ENCODE measurements at regions not wholly inside any gene's neighbourhood (a gene's known extent, or its start where the extent isn't known, plus 50 kb on each side); places are given as distances from the start of the nearest gene placed in this dataset.
"Not testable (repeated sequence)": the region's sequence is repeated elsewhere in the genome, so short reads cannot be mapped to it uniquely, and the experiment has no call there.

DNA sequence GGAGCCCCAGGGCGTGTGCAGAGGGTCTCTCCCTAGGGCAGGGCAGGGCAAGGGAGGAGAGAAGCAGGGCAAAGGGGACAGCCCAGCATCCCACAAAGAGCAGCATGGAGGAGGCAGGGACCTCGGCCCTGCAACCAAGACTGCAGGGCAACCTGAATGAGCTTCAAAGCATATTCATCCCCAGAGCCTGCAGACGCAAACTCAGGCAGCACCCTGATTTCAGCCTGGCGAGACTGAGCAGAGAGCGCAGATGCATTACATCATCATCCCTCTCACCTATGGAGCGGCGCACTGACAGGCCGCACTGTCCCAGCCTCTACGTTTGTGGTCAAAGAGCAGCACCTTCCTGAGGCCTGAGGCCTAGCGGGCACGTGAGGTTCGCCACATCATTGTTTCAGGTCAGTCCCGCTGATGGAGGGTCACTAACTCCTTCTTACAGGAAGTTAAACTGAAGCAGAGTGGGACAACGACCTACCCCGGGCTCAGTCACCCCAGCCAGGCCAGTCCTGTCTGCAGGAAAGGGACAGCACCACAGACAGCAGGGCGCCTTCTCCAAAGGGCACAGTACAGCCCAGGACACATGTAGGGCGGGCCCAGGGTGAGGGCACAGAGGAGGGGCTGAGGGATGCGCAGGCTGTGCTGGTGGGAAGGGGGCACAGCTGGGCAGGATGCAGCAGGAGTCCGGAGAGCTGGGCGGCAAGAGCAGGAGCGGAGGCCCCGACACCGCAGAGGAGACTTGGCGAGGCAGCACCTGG, 67.2 kb upstream of the RAB6C start:
- no peaks in the 10 kb centered on the region for H3K27me3 ChIP-seq (ENCODE audit: insufficient read depth, low read length)
- H3K36me3 ChIP-seq (ENCODE audit: insufficient read depth, low read length): no peaks in the 10 kb centered on the region
- no peak overlapping the region for H3K27ac ChIP-seq (ENCODE audit: low read depth, low read length)
- H3K79me2 ChIP-seq (ENCODE audit: control insufficient read depth, insufficient read depth, low read length, unreplicated experiment): no peaks in the 10 kb centered on the region
- no peak overlapping the region for H3K4me3 ChIP-seq (ENCODE audit: low read depth, low read length)
- H2AFZ ChIP-seq (ENCODE audit: low read length, unreplicated experiment): no peak overlapping the region
- no peaks in the 10 kb centered on the region for H3K4me1 ChIP-seq (ENCODE audit: control insufficient read depth, insufficient read depth, low read length, unreplicated experiment)

GRCh38 chr2:129912871-129913694, 66.4 kb upstream of the RAB6C start:
- Histone ChIP-seq H3K4me3 (ENCODE audit: low read depth, low read length) (no peak overlapping the region), H2AFZ (ENCODE audit: low read length, unreplicated experiment) (no peak overlapping the region), H3K27ac (ENCODE audit: low read depth, low read length) (no peak overlapping the region), H3K36me3 (ENCODE audit: insufficient read depth, low read length) (no peaks in the 10 kb centered on the region), H3K79me2 (ENCODE audit: control insufficient read depth, insufficient read depth, low read length, unreplicated experiment) (no peaks in the 10 kb centered on the region), H3K4me1 (ENCODE audit: control insufficient read depth, insufficient read depth, low read length, unreplicated experiment) (no peaks in the 10 kb centered on the region), H3K27me3 (ENCODE audit: insufficient read depth, low read length) (no peaks in the 10 kb centered on the region)

GRCh38 chr2:129913695-129914495, 65.6 kb upstream of the RAB6C start:
- Histone ChIP-seq H2AFZ (ENCODE audit: low read length, unreplicated experiment) (no peak overlapping the region), H3K79me2 (ENCODE audit: control insufficient read depth, insufficient read depth, low read length, unreplicated experiment) (no peaks in the 10 kb centered on the region), H3K4me1 (ENCODE audit: control insufficient read depth, insufficient read depth, low read length, unreplicated experiment) (no peaks in the 10 kb centered on the region), H3K36me3 (ENCODE audit: insufficient read depth, low read length) (no peaks in the 10 kb centered on the region), H3K27me3 (ENCODE audit: insufficient read depth, low read length) (no peaks in the 10 kb centered on the region), H3K27ac (ENCODE audit: low read depth, low read length) (no peak overlapping the region), H3K4me3 (ENCODE audit: low read depth, low read length) (no peak overlapping the region)

DNA sequence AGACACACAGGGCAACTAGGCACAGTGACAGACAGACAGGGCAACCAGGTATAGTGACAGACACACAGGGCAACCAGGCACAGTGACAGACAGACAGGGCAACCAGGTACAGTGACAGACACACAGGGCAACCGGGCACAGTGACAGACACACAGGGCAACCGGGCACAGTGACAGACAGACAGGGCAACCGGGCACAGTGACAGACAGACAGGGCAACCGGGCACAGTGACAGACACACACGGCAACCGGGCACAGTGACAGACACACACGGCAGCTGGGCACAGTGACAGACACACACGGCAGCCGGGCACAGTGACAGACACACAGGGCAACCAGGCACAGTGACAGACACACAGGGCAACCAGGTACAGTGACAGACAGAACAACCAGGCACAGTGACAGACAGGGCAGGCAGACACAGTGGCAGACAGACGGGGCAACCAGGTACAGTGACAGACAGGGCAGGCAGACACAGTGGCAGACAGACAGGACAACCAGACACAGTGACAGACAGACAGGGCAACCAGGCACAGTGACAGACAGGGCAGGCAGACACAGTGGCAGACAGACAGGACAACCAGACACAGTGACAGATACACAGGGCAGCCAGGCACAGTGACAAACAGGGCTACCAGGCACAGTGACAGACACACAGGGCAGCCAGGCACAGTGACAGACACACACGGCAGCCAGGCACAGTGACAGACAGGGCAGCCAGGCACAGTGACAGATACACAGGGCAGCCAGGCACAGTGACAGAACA, 64.7 kb upstream of the RAB6C start:
- no peak overlapping the region for H3K4me3 ChIP-seq (ENCODE audit: low read depth, low read length)
- H3K79me2 ChIP-seq (ENCODE audit: control insufficient read depth, insufficient read depth, low read length, unreplicated experiment): no peaks in the 10 kb centered on the region
- no peak overlapping the region for H3K27ac ChIP-seq (ENCODE audit: low read depth, low read length)
- no peaks in the 10 kb centered on the region for H3K27me3 ChIP-seq (ENCODE audit: insufficient read depth, low read length)
- H3K36me3 ChIP-seq (ENCODE audit: insufficient read depth, low read length): no peaks in the 10 kb centered on the region
- H3K4me1 ChIP-seq (ENCODE audit: control insufficient read depth, insufficient read depth, low read length, unreplicated experiment): no peaks in the 10 kb centered on the region
- H2AFZ ChIP-seq (ENCODE audit: low read length, unreplicated experiment): no peak overlapping the region

DNA sequence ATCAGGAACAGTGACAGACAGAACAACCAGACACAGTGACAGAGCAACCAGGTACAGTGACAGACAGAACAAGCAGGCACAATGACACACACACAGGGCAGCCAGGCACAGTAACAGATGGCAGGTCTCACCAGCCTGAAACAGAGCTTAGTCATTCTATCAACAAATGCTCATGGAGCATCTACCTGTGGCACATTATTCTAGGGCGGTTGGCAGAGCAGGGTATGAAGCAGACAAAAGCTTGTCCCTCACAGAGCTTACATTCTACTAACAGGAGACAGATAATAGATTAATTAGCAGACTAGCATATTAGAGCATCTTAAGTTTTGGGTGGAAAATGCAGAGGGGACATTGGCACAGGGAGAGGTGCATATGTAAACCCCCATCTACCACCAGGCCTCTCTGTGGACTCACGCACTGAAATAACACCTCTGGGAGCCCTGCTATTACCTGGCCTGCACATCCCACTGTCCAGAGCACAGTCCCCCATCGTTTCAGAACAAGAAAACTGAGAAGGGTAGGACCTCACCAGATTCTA, 64.1 kb upstream of the RAB6C start:
- no peaks in the 10 kb centered on the region for H3K27me3 ChIP-seq (ENCODE audit: insufficient read depth, low read length)
- no peak overlapping the region for H2AFZ ChIP-seq (ENCODE audit: low read length, unreplicated experiment)
- no peaks in the 10 kb centered on the region for H3K79me2 ChIP-seq (ENCODE audit: control insufficient read depth, insufficient read depth, low read length, unreplicated experiment)
- H3K4me3 ChIP-seq (ENCODE audit: low read depth, low read length): no peak overlapping the region
- H3K36me3 ChIP-seq (ENCODE audit: insufficient read depth, low read length): no peaks in the 10 kb centered on the region
- H3K4me1 ChIP-seq (ENCODE audit: control insufficient read depth, insufficient read depth, low read length, unreplicated experiment): no peaks in the 10 kb centered on the region
- no peak overlapping the region for H3K27ac ChIP-seq (ENCODE audit: low read depth, low read length)

DNA sequence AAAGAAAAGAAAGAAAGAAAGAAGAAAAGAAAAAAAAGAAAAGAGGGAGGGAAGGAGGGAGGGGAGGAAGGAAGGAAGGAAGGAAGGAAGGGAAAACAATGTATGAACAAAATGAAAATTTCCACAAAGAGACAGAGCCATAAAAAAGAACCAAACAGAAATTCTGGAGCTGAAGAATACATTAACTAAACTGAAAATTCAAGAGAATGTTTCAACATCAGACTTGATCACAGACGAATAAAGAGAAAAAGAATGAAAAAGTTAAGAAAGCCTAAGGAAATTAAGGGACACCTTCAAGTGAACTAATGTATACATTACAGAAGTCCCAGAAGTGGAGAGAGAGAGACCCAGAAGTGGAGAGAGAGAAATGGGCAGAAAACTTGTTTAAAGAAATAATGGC, 60.9 kb upstream of the RAB6C start:
- Histone ChIP-seq H3K4me3 (ENCODE audit: low read depth, low read length) (no peak overlapping the region), H3K79me2 (ENCODE audit: control insufficient read depth, insufficient read depth, low read length, unreplicated experiment) (no peaks in the 10 kb centered on the region), H3K4me1 (ENCODE audit: control insufficient read depth, insufficient read depth, low read length, unreplicated experiment) (no peaks in the 10 kb centered on the region), H3K27ac (ENCODE audit: low read depth, low read length) (no peak overlapping the region), H2AFZ (ENCODE audit: low read length, unreplicated experiment) (no peak overlapping the region), H3K27me3 (ENCODE audit: insufficient read depth, low read length) (peaks cover 10% of the 10 kb centered on the region), H3K36me3 (ENCODE audit: insufficient read depth, low read length) (no peaks in the 10 kb centered on the region)

DNA sequence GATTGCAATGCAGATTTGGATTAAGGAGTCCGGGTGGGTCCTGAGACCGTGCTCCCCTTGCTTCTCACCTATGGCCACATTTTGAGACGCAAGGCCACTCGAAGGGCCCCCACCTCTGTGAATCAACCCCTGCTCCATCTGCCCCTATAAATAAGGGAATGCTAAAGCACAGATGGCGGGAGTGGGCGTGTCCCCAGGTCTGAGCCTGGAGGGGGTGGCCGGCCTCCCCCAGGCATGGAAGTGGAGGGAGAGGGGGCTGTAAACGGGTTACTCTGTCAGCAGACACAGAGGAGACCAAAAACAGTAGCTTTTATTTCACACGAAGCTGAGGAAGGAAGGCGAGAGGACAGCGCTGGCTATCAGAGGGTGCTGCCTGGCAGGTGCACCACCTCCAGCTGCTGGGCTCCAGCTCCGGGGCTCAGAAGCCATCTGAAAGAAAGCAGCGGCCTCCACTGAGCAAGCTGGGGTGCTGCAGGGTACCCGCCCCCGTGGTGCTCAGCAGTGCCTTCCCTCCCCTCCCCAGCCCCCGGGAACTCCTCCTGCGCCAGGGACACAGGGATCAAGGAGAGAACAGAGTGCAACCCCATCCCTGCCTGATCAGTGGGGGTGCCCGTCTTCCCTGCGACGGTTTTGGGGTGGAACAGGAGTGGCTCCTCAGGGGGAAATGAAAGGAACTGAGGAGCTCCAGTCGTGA, 56.7 kb upstream of the RAB6C start:
- Histone ChIP-seq H3K4me1 (ENCODE audit: control insufficient read depth, insufficient read depth, low read length, unreplicated experiment) (no peaks in the 10 kb centered on the region), H3K4me3 (ENCODE audit: low read depth, low read length) (no peak overlapping the region)

GRCh38 chr2:129923265-129924091, 56.0 kb upstream of the RAB6C start:
- Histone ChIP-seq H3K4me3 (ENCODE audit: low read depth, low read length) (no peak overlapping the region), H2AFZ (ENCODE audit: low read length, unreplicated experiment) (no peak overlapping the region), H3K27ac (ENCODE audit: low read depth, low read length) (no peak overlapping the region), H3K79me2 (ENCODE audit: control insufficient read depth, insufficient read depth, low read length, unreplicated experiment) (no peaks in the 10 kb centered on the region), H3K4me1 (ENCODE audit: control insufficient read depth, insufficient read depth, low read length, unreplicated experiment) (no peaks in the 10 kb centered on the region), H3K27me3 (ENCODE audit: insufficient read depth, low read length) (peaks cover 10% of the 10 kb centered on the region), H3K36me3 (ENCODE audit: insufficient read depth, low read length) (no peaks in the 10 kb centered on the region)

More for the DNA sequence above, 56.7 kb upstream of the RAB6C start:
- Histone ChIP-seq H3K36me3 (ENCODE audit: insufficient read depth, low read length) (no peaks in the 10 kb centered on the region), H3K79me2 (ENCODE audit: control insufficient read depth, insufficient read depth, low read length, unreplicated experiment) (no peaks in the 10 kb centered on the region), H3K27ac (ENCODE audit: low read depth, low read length) (no peak overlapping the region), H2AFZ (ENCODE audit: low read length, unreplicated experiment) (no peak overlapping the region), H3K27me3 (ENCODE audit: insufficient read depth, low read length) (peaks cover 10% of the 10 kb centered on the region)

- not testable (repeated sequence) for H3K4me3 ChIP-seq (ENCODE audit: low read depth, low read length); H3K27me3 ChIP-seq (ENCODE audit: insufficient read depth, low read length); H3K4me1 ChIP-seq (ENCODE audit: control insufficient read depth, insufficient read depth, low read length, unreplicated experiment); H3K27ac ChIP-seq (ENCODE audit: low read depth, low read length); H3K79me2 ChIP-seq (ENCODE audit: control insufficient read depth, insufficient read depth, low read length, unreplicated experiment); H2AFZ ChIP-seq (ENCODE audit: low read length, unreplicated experiment); H3K36me3 ChIP-seq (ENCODE audit: insufficient read depth, low read length)
These were observed 55.4 kb upstream of the RAB6C start for GRCh38 chr2:129924115-129924514.
